Nephron (organoid): ENCODE measurements at regions not wholly inside any gene's neighbourhood (a gene's known extent, or its start where the extent isn't known, plus 50 kb on each side); places are given as distances from the start of the nearest gene placed in this dataset.

Experiments
- H3K27ac Mint-ChIP-seq, 3 experiments: 2 replicates each; pipeline ENCODE4 v1.8.0; 2020; ENCODE audit warnings: mixed read lengths in 3 of 3, mild to moderate bottlenecking in 2 of 3, moderate library complexity in 1 of 3
- H3K27me3 Mint-ChIP-seq: 2 replicates; pipeline ENCODE4 v1.8.0; 2021; ENCODE audit warnings: low read depth, mild to moderate bottlenecking, moderate library complexity, mixed read lengths
- H3K36me3 Mint-ChIP-seq: 2 replicates; pipeline ENCODE4 v1.8.0; 2020; ENCODE audit warnings: low read depth, mixed read lengths
- H3K4me1 Mint-ChIP-seq: 2 replicates; pipeline ENCODE4 v1.8.0; 2020; ENCODE audit warnings: mixed read lengths
- H3K4me3 Mint-ChIP-seq, 3 experiments: 2 replicates each; pipeline ENCODE4 v1.8.0; 2020; ENCODE audit warnings: mild to moderate bottlenecking in 3 of 3, mixed read lengths in 3 of 3, moderate library complexity in 2 of 3
- H3K9me3 Mint-ChIP-seq: 2 replicates; pipeline ENCODE4 v1.8.0; 2020; ENCODE audit warnings: mixed read lengths
- TF ChIP-seq, protein P1 (sequence below), 3 experiments: fragments of 200-600 bp; sonication (generic); IDR thresholded peaks; one replicate each; pipeline ENCODE4 v1.5.0; 2021; ENCODE audit warnings: antibody characterized with exemption in 3 of 3; ENCODE audit not compliant: unreplicated experiment in 3 of 3

DNA sequence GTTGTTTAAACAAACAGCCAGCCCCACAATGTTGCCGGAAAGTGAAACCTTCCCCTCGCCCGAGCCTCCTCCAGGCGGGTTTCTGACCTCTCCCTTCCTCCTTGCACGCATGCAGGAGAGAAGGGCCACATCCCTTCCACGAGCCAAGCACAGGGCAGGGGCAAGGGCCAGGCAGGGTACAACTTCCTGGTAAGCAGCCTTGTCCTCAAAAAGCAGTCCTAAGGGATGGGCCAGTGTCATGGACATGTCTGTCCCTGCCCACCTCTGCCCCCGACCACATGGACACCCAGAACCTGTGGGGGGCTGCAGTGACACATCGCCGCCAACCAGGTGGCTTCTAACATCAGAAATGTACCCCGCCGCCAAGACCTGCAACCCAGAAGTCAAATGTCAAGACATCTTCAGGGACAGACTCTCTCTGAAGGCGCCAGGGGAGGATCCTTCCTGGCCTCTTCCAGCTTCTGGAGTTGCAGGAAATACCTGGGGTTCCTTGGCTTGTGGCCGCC lies 145.3 kb downstream of the CRYBB2 start:
- H3K27ac Mint-ChIP-seq = no peak overlapping the region
- peaks cover 15% of the 10 kb centered on the region for H3K4me1 Mint-ChIP-seq
- no peak overlapping the region for H3K4me3 Mint-ChIP-seq
- TF ChIP-seq, protein P1, sequence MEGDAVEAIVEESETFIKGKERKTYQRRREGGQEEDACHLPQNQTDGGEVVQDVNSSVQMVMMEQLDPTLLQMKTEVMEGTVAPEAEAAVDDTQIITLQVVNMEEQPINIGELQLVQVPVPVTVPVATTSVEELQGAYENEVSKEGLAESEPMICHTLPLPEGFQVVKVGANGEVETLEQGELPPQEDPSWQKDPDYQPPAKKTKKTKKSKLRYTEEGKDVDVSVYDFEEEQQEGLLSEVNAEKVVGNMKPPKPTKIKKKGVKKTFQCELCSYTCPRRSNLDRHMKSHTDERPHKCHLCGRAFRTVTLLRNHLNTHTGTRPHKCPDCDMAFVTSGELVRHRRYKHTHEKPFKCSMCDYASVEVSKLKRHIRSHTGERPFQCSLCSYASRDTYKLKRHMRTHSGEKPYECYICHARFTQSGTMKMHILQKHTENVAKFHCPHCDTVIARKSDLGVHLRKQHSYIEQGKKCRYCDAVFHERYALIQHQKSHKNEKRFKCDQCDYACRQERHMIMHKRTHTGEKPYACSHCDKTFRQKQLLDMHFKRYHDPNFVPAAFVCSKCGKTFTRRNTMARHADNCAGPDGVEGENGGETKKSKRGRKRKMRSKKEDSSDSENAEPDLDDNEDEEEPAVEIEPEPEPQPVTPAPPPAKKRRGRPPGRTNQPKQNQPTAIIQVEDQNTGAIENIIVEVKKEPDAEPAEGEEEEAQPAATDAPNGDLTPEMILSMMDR (IDR thresholded peaks at IDR 0.05; ENCODE audit: unreplicated experiment in 3 of 3) = no peak
- no peaks in the 10 kb centered on the region for H3K27me3 Mint-ChIP-seq
- no peaks in the 10 kb centered on the region for H3K9me3 Mint-ChIP-seq
- no peaks in the 10 kb centered on the region for H3K36me3 Mint-ChIP-seq

DNA sequence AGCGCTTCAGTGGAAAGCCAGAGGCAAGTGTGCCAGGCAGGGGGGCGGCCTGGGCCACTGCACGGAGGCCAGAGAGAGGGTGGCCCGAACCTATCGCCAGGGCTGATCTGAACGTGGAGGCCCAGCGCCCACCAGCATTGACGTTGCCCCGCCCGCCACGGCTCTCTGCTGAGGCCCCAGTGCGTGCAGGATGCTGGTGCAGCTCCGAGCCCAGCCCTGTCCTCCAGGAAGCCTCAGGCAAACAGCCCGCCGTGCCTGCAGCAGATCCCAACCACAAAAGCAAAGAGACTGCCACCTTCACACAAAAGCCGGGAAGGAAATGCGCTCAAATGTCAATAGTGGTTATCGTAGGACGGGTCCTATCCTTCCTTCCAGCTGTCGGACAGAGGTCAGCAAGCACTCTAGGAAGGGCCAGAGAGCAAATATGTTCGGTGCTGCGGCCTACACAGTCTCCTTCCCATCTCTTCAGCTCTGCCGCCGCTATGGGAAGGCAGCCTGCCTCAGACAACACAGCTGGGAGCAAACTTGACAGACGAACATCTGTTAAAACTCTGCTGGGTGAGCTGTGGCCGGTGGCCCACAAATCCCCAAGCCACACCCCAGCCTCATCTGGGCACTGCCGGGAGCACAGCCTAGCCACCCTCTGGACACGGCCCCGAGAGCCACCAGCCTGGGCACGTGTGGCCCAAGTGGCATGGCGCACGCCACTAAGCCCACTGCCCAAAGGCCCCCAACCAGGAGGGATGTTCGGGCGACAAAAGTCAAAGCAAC lies 146.2 kb downstream of the CRYBB2 start:
- Mint-ChIP-seq H3K27ac (no peak overlapping the region), H3K27me3 (no peaks in the 10 kb centered on the region), H3K4me1 (peaks cover 15% of the 10 kb centered on the region), H3K36me3 (no peaks in the 10 kb centered on the region), H3K9me3 (no peaks in the 10 kb centered on the region), H3K4me3 (no peak overlapping the region)
- TF ChIP-seq, protein P1 (IDR thresholded peaks at IDR 0.05; ENCODE audit: unreplicated experiment in 3 of 3) = no peak

DNA sequence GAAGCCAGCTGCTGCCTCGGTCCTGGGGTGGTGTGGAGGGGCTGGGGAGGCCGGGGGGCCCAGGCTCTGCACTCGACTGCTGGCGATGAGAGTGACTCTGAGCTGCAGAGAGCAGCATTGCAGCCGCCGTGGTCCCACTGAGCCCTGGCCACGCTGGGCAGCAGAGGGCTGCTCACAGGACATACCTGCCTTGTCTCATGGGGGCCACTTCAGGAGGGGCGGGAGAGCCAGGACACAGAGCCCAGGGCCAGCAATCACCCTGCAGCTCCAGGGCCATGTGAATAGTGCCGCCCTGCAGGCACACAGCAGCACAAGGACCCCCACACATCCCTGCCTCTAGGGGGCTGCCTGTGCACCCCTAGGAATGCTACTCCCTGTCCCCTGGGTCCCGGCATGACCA lies 147.0 kb downstream of the CRYBB2 start:
- Mint-ChIP-seq H3K9me3 (no peaks in the 10 kb centered on the region), H3K36me3 (peaks cover 5% of the 10 kb centered on the region), H3K27ac (no peak overlapping the region), H3K27me3 (no peaks in the 10 kb centered on the region), H3K4me3 (no peak overlapping the region), H3K4me1 (peaks cover 15% of the 10 kb centered on the region)
- TF ChIP-seq, protein P1 (IDR thresholded peaks at IDR 0.05; ENCODE audit: unreplicated experiment in 3 of 3) = no peak

DNA sequence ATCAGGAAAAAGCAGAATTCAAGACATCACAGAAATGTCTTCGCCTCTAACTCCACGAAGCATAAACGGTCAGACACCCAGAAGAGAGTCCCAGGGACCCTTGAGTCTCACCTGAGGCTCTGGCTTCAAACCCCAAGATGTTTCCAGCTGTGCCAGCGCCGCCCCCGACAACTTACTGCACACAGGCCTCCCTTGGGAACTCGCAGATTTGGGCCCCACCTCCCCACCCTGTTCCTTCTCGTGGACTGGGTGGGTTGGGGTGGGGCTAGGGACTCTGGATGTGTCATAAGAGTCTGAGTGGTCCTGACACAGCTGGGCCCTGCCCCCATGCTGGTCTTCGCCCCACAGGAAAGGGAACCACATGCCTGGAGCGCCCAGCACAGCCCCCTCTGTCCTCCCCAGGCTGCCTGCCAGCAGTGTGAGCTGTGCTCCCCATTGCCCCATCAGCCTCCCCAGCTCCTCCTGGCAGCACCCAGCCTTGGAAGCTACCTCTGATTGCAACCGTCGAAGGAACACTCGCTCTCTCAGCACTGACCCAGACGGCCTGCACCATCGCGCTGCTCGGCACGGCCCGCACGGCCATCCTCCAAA lies 147.5 kb downstream of the CRYBB2 start:
- no peaks in the 10 kb centered on the region for H3K9me3 Mint-ChIP-seq
- H3K4me1 Mint-ChIP-seq = peaks cover 15% of the 10 kb centered on the region
- H3K27ac Mint-ChIP-seq = no peak overlapping the region
- H3K36me3 Mint-ChIP-seq = peaks cover 5% of the 10 kb centered on the region
- H3K4me3 Mint-ChIP-seq = no peak overlapping the region
- H3K27me3 Mint-ChIP-seq = no peaks in the 10 kb centered on the region
- TF ChIP-seq, protein P1 (IDR thresholded peaks at IDR 0.05; ENCODE audit: unreplicated experiment in 3 of 3) = no peak

DNA sequence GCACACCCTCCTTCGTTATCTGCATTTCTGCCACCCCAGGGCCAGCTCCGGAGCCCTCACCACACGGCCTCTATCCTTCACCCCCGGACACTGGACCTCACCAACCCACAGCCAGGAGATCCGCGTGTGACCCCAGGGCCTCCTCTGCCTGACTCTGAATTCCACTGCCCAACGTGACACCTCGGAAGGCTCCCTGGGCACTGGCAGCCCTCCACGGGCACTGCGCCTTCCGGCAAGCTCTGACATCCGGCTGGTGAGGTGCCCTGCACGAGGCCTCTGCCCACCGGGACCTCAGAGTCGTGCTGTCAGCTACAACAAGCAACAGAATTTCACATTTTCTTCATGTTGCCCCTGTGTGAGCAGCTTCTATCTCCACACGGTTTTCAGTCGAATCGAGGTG lies 148.3 kb downstream of the CRYBB2 start:
- no peak overlapping the region for H3K27ac Mint-ChIP-seq
- H3K4me3 Mint-ChIP-seq = no peak overlapping the region
- peaks cover 15% of the 10 kb centered on the region for H3K4me1 Mint-ChIP-seq
- TF ChIP-seq, protein P1 (IDR thresholded peaks at IDR 0.05; ENCODE audit: unreplicated experiment in 3 of 3) = no peak
- no peaks in the 10 kb centered on the region for H3K27me3 Mint-ChIP-seq
- peaks cover 5% of the 10 kb centered on the region for H3K36me3 Mint-ChIP-seq
- H3K9me3 Mint-ChIP-seq = no peaks in the 10 kb centered on the region
